Activated B cell treated with CpG ODN at 0.5 μM for 24 hours (primary cell): ENCODE measurements at regions not wholly inside any gene's neighbourhood (a gene's known extent, or its start where the extent isn't known, plus 50 kb on each side); places are given as distances from the start of the nearest gene placed in this dataset.

ENCODE experiments used
- ATAC-seq: fragments of 200-7000 bp; cut with Tn5 transposase; one replicate; pipeline ENCODE4 v1.10.0; 2021; ENCODE audit warnings: low read depth, mild to moderate bottlenecking, moderate library complexity
- CTCF ChIA-PET: fragments of 350-600 bp; sonication (Branson Sonifier 250); formaldehyde crosslinking; loops from one replicate; lab custom pipeline; 2021; ENCODE audit warnings: antibody characterized with exemption; lab: Charles Lee
- POLR2A ChIA-PET: fragments of 350-600 bp; sonication (Branson Sonifier 250); formaldehyde crosslinking; loops from one replicate; lab custom pipeline; 2021; ENCODE audit warnings: antibody characterized with exemption; lab: Charles Lee
- DNase-seq: peaks from one replicate; pipeline ENCODE4 v3.0.0; 2022
- H3K27ac Mint-ChIP-seq: one replicate; pipeline ENCODE4 v1.8.0; 2020; ENCODE audit warnings: mixed read lengths
- H3K27me3 Mint-ChIP-seq: one replicate; pipeline ENCODE4 v1.8.0; 2021; ENCODE audit warnings: mixed read lengths
- H3K36me3 Mint-ChIP-seq: one replicate; pipeline ENCODE4 v1.8.0; 2021; ENCODE audit warnings: low read depth, mixed read lengths
- H3K4me1 Mint-ChIP-seq: one replicate; pipeline ENCODE4 v1.8.0; 2021; ENCODE audit warnings: mixed read lengths
- H3K4me3 Mint-ChIP-seq: one replicate; pipeline ENCODE4 v1.8.0; 2020; ENCODE audit warnings: mild to moderate bottlenecking, mixed read lengths
- H3K9me3 Mint-ChIP-seq: one replicate; pipeline ENCODE4 v1.8.0; 2020; ENCODE audit warnings: mixed read lengths
- intact Hi-C: fragments of 100-400 bp; cut with micrococcal nuclease; formaldehyde crosslinking; loops from one replicate; pipeline ENCODE4 v1.15.1; 2024
- TF ChIP-seq, protein P1 (sequence below): fragments of 200-600 bp; IDR thresholded peaks from one replicate; pipeline ENCODE4 v1.8.0; 2022; ENCODE audit warnings: antibody characterized with exemption, mild to moderate bottlenecking

DNA sequence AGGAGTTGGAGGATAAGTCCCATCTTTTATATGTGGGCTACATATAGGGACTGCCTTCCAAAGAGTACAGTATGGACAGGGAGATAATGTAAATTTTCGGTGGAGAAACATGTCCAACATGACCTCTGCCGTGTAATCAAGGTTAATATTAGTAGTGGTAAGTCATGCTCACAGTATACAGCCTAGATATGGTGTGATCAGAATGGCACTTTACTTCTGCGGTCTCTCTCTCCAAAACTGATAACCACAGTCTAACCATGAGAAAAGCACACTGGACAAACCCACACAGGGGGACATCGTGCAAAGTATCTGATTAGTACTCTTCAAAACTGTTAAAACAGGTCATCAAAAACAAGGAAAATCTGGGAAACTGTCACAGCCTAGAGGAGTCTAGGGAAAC is 66.6 kb upstream of the PLCL2 start:
- Mint-ChIP-seq H3K9me3 (peaks cover 10% of the 10 kb centered on the region), H3K4me3 (no peak overlapping the region), H3K4me1 (peaks cover 11% of the 10 kb centered on the region), H3K27me3 (no peaks in the 10 kb centered on the region), H3K36me3 (no peaks in the 10 kb centered on the region), H3K27ac (no peak overlapping the region)
- DNase-seq (no peak), ATAC-seq (no peak)
- ChIA-PET CTCF (no interaction called here), POLR2A (no interaction called here)
- TF ChIP-seq, protein P1, sequence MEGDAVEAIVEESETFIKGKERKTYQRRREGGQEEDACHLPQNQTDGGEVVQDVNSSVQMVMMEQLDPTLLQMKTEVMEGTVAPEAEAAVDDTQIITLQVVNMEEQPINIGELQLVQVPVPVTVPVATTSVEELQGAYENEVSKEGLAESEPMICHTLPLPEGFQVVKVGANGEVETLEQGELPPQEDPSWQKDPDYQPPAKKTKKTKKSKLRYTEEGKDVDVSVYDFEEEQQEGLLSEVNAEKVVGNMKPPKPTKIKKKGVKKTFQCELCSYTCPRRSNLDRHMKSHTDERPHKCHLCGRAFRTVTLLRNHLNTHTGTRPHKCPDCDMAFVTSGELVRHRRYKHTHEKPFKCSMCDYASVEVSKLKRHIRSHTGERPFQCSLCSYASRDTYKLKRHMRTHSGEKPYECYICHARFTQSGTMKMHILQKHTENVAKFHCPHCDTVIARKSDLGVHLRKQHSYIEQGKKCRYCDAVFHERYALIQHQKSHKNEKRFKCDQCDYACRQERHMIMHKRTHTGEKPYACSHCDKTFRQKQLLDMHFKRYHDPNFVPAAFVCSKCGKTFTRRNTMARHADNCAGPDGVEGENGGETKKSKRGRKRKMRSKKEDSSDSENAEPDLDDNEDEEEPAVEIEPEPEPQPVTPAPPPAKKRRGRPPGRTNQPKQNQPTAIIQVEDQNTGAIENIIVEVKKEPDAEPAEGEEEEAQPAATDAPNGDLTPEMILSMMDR: no peak
- intact Hi-C loops: loop anchor here (10.0 kb wide), 1 partner anchor 577 kb away; no protein-coding TSS in a partner anchor

DNA sequence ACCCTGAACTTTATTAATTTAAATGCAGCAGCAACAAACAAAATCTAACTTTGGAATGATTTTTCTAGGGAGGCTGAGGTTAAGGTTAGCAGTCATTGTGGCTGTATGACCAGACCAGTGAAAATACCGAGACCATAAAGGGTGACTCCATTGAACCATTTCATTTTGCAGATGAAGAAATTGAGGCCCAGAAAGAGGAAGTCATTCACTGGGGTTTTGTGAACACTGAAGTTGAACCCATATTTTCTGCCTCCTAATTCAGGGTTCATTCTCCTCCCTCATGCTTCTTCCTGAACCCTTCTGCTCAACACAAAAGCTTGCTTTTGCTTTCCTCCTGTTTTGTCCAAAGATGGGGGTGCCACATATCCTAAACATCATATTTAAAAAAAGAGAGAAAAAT is 65.8 kb upstream of the PLCL2 start:
- Mint-ChIP-seq H3K4me1 (peaks cover 17% of the 10 kb centered on the region), H3K27ac (no peak overlapping the region), H3K36me3 (no peaks in the 10 kb centered on the region), H3K4me3 (no peak overlapping the region), H3K9me3 (peaks cover 10% of the 10 kb centered on the region), H3K27me3 (no peaks in the 10 kb centered on the region)
- intact Hi-C loops: loop anchor here (10.0 kb wide), 1 partner anchor 576 kb away; no protein-coding TSS in a partner anchor
- DNase-seq: no peak
- TF ChIP-seq, protein P1: no peak
- no peak for ATAC-seq
- ChIA-PET POLR2A (no interaction called here), CTCF (no interaction called here)

DNA sequence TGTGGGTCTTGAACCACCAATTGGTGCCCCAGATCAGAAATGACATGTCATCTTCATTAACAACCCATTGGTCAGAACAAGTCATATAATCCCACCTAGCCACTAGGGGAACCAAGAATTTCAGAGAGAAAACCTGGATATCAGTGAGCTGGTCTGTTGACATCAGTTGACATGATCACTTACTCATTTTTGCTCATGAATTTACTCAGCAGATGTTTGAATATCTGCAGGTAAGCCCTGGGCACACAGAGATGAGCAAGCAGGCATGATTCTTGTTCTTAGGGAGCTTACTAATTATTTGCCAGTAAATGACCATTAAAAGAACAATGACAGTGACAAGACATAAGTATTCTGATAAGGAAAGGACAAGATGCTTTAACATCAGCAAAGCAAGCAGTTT is 64.3 kb upstream of the PLCL2 start:
- TF ChIP-seq, protein P1: no peak
- H3K27ac Mint-ChIP-seq: no peak overlapping the region
- H3K4me3 Mint-ChIP-seq: no peak overlapping the region
- intact Hi-C loops: no loop called here
- DNase-seq (no peak), ATAC-seq (no peak)
- ChIA-PET POLR2A (no interaction called here), CTCF (interaction anchor here (1.0 kb wide), 1 partner anchor 100 kb away, joined by 3 read pairs; no protein-coding TSS in a partner anchor)
- H3K4me1 Mint-ChIP-seq: peaks cover 26% of the 10 kb centered on the region
- H3K36me3 Mint-ChIP-seq: no peaks in the 10 kb centered on the region
- no peaks in the 10 kb centered on the region for H3K27me3 Mint-ChIP-seq
- H3K9me3 Mint-ChIP-seq: peaks cover 10% of the 10 kb centered on the region

DNA sequence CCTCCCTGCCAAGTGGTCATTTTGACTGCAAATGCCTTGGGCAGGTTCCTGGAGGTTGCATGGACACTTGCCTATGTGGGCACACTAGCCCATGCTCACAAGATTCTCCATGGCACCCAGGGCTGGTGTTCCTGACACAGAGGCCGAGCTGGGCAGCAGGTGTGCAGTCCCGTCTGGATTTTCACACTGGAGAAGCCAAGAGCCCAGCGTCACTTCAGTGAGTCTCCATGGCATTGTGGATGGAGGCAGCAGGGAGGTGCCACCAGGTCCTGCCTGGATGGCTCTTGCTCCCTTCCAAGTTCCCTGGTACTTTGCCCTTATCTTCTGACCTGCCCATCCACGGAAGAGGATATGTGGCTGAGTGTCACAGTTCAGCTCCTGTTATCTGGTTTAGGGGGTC is 63.7 kb upstream of the PLCL2 start:
- TF ChIP-seq, protein P1: no peak
- H3K36me3 Mint-ChIP-seq: no peaks in the 10 kb centered on the region
- no peak overlapping the region for H3K27ac Mint-ChIP-seq
- POLR2A ChIA-PET: no interaction called here
- CTCF ChIA-PET: no interaction called here
- peaks cover 26% of the 10 kb centered on the region for H3K4me1 Mint-ChIP-seq
- no peaks in the 10 kb centered on the region for H3K27me3 Mint-ChIP-seq
- H3K9me3 Mint-ChIP-seq: peaks cover 10% of the 10 kb centered on the region
- intact Hi-C loops: no loop called here
- DNase-seq (no peak), ATAC-seq (no peak)
- no peak overlapping the region for H3K4me3 Mint-ChIP-seq

DNA sequence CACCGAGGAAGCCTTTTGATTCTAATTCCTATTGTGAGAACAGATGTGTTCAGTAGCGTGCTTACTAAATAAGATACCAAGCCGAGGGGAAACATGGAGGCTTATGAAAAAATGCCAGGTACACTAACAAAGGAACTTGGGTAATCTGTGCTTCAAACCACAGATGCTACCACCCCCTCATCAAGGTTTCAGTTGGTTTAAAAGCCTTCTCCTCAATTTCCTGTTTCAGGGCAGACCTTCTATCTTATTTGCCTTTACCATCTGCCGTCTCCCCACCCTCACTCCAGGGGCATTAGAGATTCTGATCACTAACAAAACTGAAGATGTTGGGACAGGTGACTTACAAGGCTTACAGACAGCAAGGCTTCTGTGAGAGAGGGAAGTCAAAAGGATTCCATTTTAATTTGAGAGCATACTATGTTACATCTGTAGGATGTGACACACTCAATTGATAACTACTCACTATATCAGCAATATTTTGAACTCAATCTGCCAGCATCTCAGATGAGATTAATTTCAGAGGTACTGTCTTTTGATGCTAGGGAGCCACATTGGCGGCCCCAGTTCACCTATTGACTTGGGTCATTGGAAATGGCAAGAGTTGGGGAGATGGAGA is 60.6 kb upstream of the PLCL2 start:
- Mint-ChIP-seq H3K36me3 (no peaks in the 10 kb centered on the region), H3K4me3 (no peak overlapping the region), H3K27me3 (no peaks in the 10 kb centered on the region), H3K4me1 (peaks cover 21% of the 10 kb centered on the region), H3K27ac (peak overlapping the region; percentile 41), H3K9me3 (peaks cover 2% of the 10 kb centered on the region)
- intact Hi-C loops: no loop called here
- peak; percentile 69 for ATAC-seq
- ChIA-PET POLR2A (interaction anchor here (1.0 kb wide), 1 partner anchor 22 kb away, joined by 3 read pairs; no protein-coding TSS in a partner anchor), CTCF (no interaction called here)
- DNase-seq: no peak
- TF ChIP-seq, protein P1: no peak
